KBM-7 (cell line): ENCODE measurements at regions not wholly inside any gene's neighbourhood (a gene's known extent, or its start where the extent isn't known, plus 50 kb on each side); places are given as distances from the start of the nearest gene placed in this dataset.
"Not testable (repeated sequence)": the region's sequence is repeated elsewhere in the genome, so short reads cannot be mapped to it uniquely, and the experiment has no call there.

Source experiments
- DNase-seq: peaks from one replicate; pipeline ENCODE4 v3.0.0-alpha.2; 2015
- in situ Hi-C: fragments of 300-500 bp; cut with MboI; formaldehyde crosslinking; loops from 2 replicates; pipeline ENCODE4 v1.14.3; 2020; ENCODE audit warnings: low sequenced_read_pairs, low pct_unique_long_range_greater_than_20kb, mixed read lengths

GRCh38 chr3:65130782-65131181 is 443.0 kb upstream of the ADAMTS9 start:
- in situ Hi-C loops: no loop called here
- no peak for DNase-seq

- no peak for DNase-seq
- in situ Hi-C loops: no loop called here
Observed at GRCh38 chr3:65128346-65128745, 440.5 kb upstream of the ADAMTS9 start.

- in situ Hi-C loops: no loop called here
- no peak for DNase-seq
Observed at GRCh38 chr3:65126527-65127410, 439.0 kb upstream of the ADAMTS9 start.

GRCh38 chr3:65120156-65120555 is 432.4 kb upstream of the ADAMTS9 start:
- in situ Hi-C loops, DNase-seq: not testable (repeated sequence)

GRCh38 chr3:65118912-65119499 is 431.2 kb upstream of the ADAMTS9 start:
- no peak for DNase-seq
- in situ Hi-C loops: no loop called here

- DNase-seq: no peak
- in situ Hi-C loops: no loop called here
Observed at GRCh38 chr3:65114041-65114440, 426.2 kb upstream of the ADAMTS9 start.

- no peak for DNase-seq
- in situ Hi-C loops: no loop called here
Observed at GRCh38 chr3:65112751-65113300, 425.0 kb upstream of the ADAMTS9 start.

- no peak for DNase-seq
- in situ Hi-C loops: no loop called here
Observed at GRCh38 chr3:65110661-65111060, 422.9 kb upstream of the ADAMTS9 start.

GRCh38 chr3:65109966-65110500 is 422.2 kb upstream of the ADAMTS9 start:
- in situ Hi-C loops: no loop called here
- no peak for DNase-seq

- no peak for DNase-seq
- in situ Hi-C loops: no loop called here
Observed at GRCh38 chr3:65107174-65107573, 419.4 kb upstream of the ADAMTS9 start.

- no peak for DNase-seq
- in situ Hi-C loops: no loop called here
Observed at GRCh38 chr3:65101450-65101849, 413.6 kb upstream of the ADAMTS9 start.

GRCh38 chr3:65098400-65098799 is 410.6 kb upstream of the ADAMTS9 start:
- in situ Hi-C loops: no loop called here
- no peak for DNase-seq

- in situ Hi-C loops: no loop called here
- DNase-seq: no peak
Observed at GRCh38 chr3:65096110-65096745, 408.4 kb upstream of the ADAMTS9 start.

GRCh38 chr3:65094723-65095122 is 406.9 kb upstream of the ADAMTS9 start:
- no peak for DNase-seq
- in situ Hi-C loops: no loop called here

- no peak for DNase-seq
- in situ Hi-C loops: no loop called here
Observed at GRCh38 chr3:65093641-65094040, 405.8 kb upstream of the ADAMTS9 start.

GRCh38 chr3:65091565-65091964 is 403.8 kb upstream of the ADAMTS9 start:
- no peak for DNase-seq
- in situ Hi-C loops: no loop called here

- no peak for DNase-seq
- in situ Hi-C loops: no loop called here
Observed at GRCh38 chr3:65083240-65083639, 395.4 kb upstream of the ADAMTS9 start.

- in situ Hi-C loops: no loop called here
Observed at GRCh38 chr3:65081536-65081935, 393.7 kb upstream of the ADAMTS9 start.

GRCh38 chr3:65080432-65080831 is 392.6 kb upstream of the ADAMTS9 start:
- in situ Hi-C loops: no loop called here
- no peak for DNase-seq

More at GRCh38 chr3:65081536-65081935, 393.7 kb upstream of the ADAMTS9 start:
- no peak for DNase-seq

- in situ Hi-C loops: no loop called here
- DNase-seq: no peak
Observed at GRCh38 chr3:65079560-65079959, 391.8 kb upstream of the ADAMTS9 start.
